ENCODE measurements at regions not wholly inside any gene's neighbourhood (a gene's known extent, or its start where the extent isn't known, plus 50 kb on each side); places are given as distances from the start of the nearest gene placed in this dataset.

DNA sequence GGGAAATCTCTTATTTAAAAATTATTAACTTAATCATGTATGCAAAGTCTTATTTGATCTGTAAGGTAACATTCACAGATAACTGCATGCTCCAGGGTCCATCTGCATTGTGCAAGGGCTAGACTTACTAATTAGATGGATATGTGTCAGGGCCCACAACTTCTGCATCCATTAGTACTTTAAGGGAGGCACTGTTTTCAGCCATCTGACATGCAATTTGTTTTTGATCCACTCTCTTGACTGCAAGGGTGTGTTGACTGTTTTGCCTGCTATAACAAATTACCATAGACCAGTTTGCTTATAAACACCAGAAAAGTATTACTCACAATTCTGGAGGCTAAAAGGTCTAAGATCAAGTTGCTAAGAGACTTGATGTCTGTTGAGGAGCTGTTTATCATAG is 542.1 kb upstream of the HS3ST1 start (continued):
- TF ChIP-seq, protein P1, sequence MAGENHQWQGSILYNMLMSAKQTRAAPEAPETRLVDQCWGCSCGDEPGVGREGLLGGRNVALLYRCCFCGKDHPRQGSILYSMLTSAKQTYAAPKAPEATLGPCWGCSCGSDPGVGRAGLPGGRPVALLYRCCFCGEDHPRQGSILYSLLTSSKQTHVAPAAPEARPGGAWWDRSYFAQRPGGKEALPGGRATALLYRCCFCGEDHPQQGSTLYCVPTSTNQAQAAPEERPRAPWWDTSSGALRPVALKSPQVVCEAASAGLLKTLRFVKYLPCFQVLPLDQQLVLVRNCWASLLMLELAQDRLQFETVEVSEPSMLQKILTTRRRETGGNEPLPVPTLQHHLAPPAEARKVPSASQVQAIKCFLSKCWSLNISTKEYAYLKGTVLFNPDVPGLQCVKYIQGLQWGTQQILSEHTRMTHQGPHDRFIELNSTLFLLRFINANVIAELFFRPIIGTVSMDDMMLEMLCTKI (IDR thresholded peaks at IDR 0.05; ENCODE audit: partially characterized antibody) = no peak
- TF ChIP-seq POLR2A (conservative IDR thresholded peaks at IDR 0.05) = no peak
- TF ChIP-seq NUFIP1 (IDR thresholded peaks at IDR 0.05; ENCODE audit: partially characterized antibody) = no peak

DNA sequence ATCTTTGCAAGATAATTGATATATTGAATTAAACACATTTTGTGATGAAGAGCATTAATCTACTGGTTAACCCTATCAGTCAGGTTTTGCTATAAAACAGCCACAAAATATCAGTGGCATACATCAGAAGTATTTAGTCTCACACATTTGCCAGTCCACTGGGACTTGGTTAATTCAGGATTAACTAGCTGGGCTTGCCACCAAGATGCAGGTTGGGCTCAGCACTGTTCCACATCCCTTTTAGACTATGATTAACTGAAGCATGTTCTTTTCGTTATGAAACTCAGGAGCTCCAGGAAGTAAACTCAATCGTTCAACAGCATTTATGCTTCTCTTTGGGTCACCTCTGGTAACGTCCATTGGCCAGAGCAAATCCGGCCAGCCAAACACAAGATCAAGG is 538.1 kb upstream of the HS3ST1 start:
- no peak for ATAC-seq
- Histone ChIP-seq H3K79me2 (ENCODE audit: control insufficient read depth, insufficient read depth, low read length) (no peaks in the 10 kb centered on the region), H4K20me1 (replicated peaks; ENCODE audit: control insufficient read depth, insufficient read depth, low read length) (no peaks in the 10 kb centered on the region), H3K4me3 (no peak overlapping the region), H3K9me1 (ENCODE audit: control insufficient read depth, insufficient read depth, low read length) (no peaks in the 10 kb centered on the region), H3K36me3 (ENCODE audit: control insufficient read depth, insufficient read depth, low read length) (no peaks in the 10 kb centered on the region), H3K4me1 (replicated peaks in 1 of 2; ENCODE audit: control insufficient read depth in 2 of 2, insufficient read depth in 2 of 2, low read length in 2 of 2) (no peaks in the 10 kb centered on the region), H3K27ac (ENCODE audit: extremely low read depth, low read depth, low read length) (no peak overlapping the region), H3K27me3 (ENCODE audit: control insufficient read depth in 2 of 2, insufficient read depth in 2 of 2, low read length in 2 of 2) (no peaks in the 10 kb centered on the region), H3K9ac (ENCODE audit: insufficient read depth in 1 of 2, low read depth in 2 of 2, low read length in 2 of 2) (no peak overlapping the region), H3K4me2 (ENCODE audit: insufficient read depth, low read length) (no peak overlapping the region), H3K9me3 (replicated peaks; ENCODE audit: control insufficient read depth, insufficient read depth, low read depth, low read length) (no peaks in the 10 kb centered on the region), H2AFZ (ENCODE audit: low read depth, low read length) (no peak overlapping the region)
- no TSS peak for BruUV-seq (replicated peaks)
- POLR2A ChIA-PET = no interaction called here
- TF ChIP-seq ZNF444 (CRISPR knock-in tag; IDR thresholded peaks at IDR 0.05) = no peak
- TF ChIP-seq ZC3H8 (IDR thresholded peaks at IDR 0.05) = no peak
- TF ChIP-seq JUNB (CRISPR knock-in tag; conservative IDR thresholded peaks at IDR 0.05) = no peak
- intact Hi-C loops (cut with micrococcal nuclease) = no loop called here
- in situ Hi-C loops (cut with MboI) = no loop called here
- WGBS (ENCODE audit: insufficient coverage, low coverage, missing lambda C conversion rate) = 0% methylated on average over 4 of the region's 4 CpGs
- CTCF ChIA-PET (ENCODE audit: low intra/inter-chr PET ratio) = no interaction called here
- FAIRE-seq = no peak
- no peak for DNase-seq (ENCODE audit: extremely low read depth in 1 of 4, low spot score in 3 of 4)

Measured in K562 (cell line).